ENCODE measurements at regions not wholly inside any gene's neighbourhood (a gene's known extent, or its start where the extent isn't known, plus 50 kb on each side); places are given as distances from the start of the nearest gene placed in this dataset.

DNA sequence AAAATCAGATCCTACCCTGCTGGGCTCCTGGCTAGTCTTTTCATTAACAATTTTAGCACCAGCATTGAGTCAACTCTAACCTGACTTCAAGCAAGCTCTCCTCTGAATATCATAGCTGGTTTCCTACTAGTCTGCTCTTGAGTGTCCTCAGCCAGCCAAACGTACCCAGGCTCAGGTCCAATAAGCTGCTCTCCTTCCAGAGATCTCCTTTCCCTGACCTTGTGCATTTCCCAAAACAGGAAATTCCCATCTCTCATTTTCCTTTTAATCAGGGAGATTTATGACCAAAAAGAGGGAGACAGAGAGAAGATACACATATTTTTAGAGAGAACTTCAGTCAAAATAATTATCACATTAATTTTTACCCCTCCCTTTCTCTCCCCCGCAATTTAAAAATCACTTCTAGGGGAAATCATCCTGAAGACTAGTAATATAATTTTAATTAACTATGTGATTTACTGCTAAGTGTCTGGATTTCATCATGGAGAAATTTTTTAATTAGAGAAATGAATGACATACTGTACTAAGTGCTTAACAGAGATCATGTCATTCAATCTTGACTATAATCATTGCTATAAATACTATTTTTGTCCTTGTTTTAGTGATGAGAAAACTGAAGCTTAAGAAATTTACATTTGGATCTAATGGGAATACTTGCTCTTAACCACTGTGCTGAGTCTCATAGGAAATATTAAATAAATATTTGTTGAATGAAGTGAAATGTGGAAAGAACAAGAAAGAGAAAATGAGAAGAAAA, 421.7 kb upstream of the INTU start:
- no peak for TF ChIP-seq ZNF124 (CRISPR knock-in tag; IDR thresholded peaks at IDR 0.05)
- TF ChIP-seq, protein P1, sequence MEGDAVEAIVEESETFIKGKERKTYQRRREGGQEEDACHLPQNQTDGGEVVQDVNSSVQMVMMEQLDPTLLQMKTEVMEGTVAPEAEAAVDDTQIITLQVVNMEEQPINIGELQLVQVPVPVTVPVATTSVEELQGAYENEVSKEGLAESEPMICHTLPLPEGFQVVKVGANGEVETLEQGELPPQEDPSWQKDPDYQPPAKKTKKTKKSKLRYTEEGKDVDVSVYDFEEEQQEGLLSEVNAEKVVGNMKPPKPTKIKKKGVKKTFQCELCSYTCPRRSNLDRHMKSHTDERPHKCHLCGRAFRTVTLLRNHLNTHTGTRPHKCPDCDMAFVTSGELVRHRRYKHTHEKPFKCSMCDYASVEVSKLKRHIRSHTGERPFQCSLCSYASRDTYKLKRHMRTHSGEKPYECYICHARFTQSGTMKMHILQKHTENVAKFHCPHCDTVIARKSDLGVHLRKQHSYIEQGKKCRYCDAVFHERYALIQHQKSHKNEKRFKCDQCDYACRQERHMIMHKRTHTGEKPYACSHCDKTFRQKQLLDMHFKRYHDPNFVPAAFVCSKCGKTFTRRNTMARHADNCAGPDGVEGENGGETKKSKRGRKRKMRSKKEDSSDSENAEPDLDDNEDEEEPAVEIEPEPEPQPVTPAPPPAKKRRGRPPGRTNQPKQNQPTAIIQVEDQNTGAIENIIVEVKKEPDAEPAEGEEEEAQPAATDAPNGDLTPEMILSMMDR (CRISPR knock-in tag; IDR thresholded peaks at IDR 0.05), result no peak
- no peak for TF ChIP-seq JDP2 (CRISPR knock-in tag; IDR thresholded peaks at IDR 0.05; ENCODE audit: borderline replicate concordance)
- no peak for TF ChIP-seq CREM (IDR thresholded peaks at IDR 0.05)
- TF ChIP-seq CREM (CRISPR knock-in tag; IDR thresholded peaks at IDR 0.05), result no peak
- TF ChIP-seq CEBPG (CRISPR knock-in tag; IDR thresholded peaks at IDR 0.05), result no peak
- TF ChIP-seq KLF9 (CRISPR knock-in tag; IDR thresholded peaks at IDR 0.05; ENCODE audit: low read depth), result no peak
- no peak for TF ChIP-seq FOXA3 (CRISPR knock-in tag; IDR thresholded peaks at IDR 0.05)
- TF ChIP-seq, protein P2, sequence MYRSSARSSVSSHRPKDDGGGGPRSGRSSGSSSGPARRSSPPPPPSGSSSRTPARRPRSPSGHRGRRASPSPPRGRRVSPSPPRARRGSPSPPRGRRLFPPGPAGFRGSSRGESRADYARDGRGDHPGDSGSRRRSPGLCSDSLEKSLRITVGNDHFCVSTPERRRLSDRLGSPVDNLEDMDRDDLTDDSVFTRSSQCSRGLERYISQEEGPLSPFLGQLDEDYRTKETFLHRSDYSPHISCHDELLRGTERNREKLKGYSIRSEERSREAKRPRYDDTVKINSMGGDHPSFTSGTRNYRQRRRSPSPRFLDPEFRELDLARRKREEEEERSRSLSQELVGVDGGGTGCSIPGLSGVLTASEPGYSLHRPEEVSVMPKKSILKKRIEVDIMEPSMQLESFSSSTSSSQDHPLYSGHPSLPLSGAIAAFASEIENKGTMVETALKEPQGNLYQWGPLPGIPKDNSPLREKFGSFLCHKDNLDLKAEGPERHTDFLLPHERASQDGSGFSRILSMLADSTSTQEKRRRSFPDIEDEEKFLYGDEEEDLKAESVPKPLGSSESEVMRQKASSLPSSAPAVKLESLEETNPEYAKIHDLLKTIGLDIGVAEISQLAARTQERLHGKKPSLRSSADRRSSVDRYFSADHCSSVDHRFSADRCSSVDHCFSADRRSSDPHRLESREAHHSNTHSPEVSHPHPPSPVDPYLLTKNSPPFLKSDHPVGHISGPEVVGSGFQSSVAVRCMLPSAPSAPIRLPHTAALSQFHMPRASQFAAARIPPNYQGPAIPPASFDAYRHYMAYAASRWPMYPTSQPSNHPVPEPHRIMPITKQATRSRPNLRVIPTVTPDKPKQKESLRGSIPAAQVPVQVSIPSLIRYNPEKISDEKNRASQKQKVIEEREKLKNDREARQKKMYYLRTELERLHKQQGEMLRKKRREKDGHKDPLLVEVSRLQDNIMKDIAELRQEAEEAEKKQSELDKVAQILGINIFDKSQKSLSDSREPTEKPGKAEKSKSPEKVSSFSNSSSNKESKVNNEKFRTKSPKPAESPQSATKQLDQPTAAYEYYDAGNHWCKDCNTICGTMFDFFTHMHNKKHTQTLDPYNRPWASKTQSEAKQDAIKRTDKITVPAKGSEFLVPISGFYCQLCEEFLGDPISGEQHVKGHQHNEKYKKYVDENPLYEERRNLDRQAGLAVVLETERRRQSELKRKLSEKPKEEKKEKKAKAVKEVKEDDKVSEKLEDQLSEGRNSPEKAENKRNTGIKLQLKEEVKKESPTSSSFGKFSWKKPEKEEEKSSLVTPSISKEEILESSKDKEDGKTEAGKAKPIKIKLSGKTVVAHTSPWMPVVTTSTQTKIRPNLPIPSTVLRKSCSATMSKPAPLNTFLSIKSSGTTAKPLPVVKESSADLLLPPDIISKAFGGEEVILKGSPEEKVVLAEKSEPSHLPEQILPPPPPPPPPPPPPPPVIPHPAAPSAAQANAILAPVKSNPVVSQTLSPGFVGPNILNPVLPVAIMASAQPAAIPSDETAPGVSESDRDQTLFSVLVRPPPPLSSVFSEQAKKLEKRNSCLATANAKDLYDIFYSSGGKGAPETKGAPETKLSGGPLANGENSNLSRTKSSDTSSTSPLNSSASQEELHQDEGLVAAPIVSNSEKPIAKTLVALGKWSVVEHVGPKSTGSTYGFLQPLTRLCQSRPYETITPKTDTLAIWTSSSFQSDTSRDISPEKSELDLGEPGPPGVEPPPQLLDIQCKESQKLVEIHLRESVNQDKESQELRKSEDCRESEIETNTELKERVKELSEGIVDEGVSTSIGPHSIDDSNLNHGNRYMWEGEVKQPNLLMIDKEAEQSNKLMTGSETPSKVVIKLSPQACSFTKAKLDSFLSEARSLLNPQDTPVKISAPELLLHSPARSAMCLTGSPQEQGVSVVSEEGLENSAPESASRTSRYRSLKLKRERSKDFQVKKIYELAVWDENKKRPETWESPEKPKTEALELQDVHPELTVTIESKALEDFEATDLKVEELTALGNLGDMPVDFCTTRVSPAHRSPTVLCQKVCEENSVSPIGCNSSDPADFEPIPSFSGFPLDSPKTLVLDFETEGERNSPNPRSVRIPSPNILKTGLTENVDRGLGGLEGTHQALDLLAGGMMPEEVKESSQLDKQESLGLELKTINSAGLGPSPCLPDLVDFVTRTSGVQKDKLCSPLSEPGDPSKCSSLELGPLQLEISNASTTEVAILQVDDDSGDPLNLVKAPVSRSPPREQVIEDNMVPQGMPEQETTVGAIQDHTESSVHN (CRISPR knock-in tag; IDR thresholded peaks at IDR 0.05), result no peak
- TF ChIP-seq ZNF646 (CRISPR knock-in tag; IDR thresholded peaks at IDR 0.05), result no peak
- no peak for TF ChIP-seq FOXC1 (CRISPR knock-in tag; IDR thresholded peaks at IDR 0.05; ENCODE audit: borderline replicate concordance)
- no peak for TF ChIP-seq SNAI1 (CRISPR knock-in tag; IDR thresholded peaks at IDR 0.05; ENCODE audit: borderline replicate concordance)
